Thymus (tissue), 11 donors: ENCODE measurements at regions not wholly inside any gene's neighbourhood (a gene's known extent, or its start where the extent isn't known, plus 50 kb on each side); places are given as distances from the start of the nearest gene placed in this dataset.

Source experiments
- DNase-seq, 9 donors: peaks; one replicate each; pipeline ENCODE4 v3.0.0-alpha.2; 2013; ENCODE audit warnings: low spot score in 9 of 9, low read depth in 6 of 9, missing footprints in 1 of 9
- H3K27ac ChIP-seq, 2 donors: one replicate each; pipeline ENCODE4 v1.5.1; 2013; ENCODE audit warnings: control low read depth in 1 of 2, low read depth in 1 of 2, low read length in 1 of 2, mild to moderate bottlenecking in 1 of 2, moderate library complexity in 1 of 2
- H3K27me3 ChIP-seq, 2 donors: one replicate each; pipeline ENCODE4 v1.5.1; 2013; ENCODE audit warnings: low read length in 1 of 2; ENCODE audit not compliant: control insufficient read depth in 2 of 2, insufficient read depth in 1 of 2
- H3K36me3 ChIP-seq, 2 donors: one replicate each; pipeline ENCODE4 v1.5.1; 2013; ENCODE audit warnings: low read length in 1 of 2, mild to moderate bottlenecking in 1 of 2, moderate library complexity in 1 of 2; ENCODE audit not compliant: control insufficient read depth in 2 of 2, insufficient read depth in 2 of 2
- H3K4me1 ChIP-seq, 2 donors: one replicate each; pipeline ENCODE4 v1.5.1; 2013; ENCODE audit warnings: low read length in 2 of 2; ENCODE audit not compliant: control insufficient read depth in 2 of 2, insufficient read depth in 2 of 2
- H3K4me3 ChIP-seq, 2 donors: one replicate each; pipeline ENCODE4 v1.5.1; 2013; ENCODE audit warnings: low read length in 2 of 2, control low read depth in 1 of 2, mild to moderate bottlenecking in 1 of 2
- H3K9me3 ChIP-seq, 2 donors: one replicate each; pipeline ENCODE4 v1.5.1; 2013; ENCODE audit warnings: low read length in 1 of 2, mild to moderate bottlenecking in 1 of 2; ENCODE audit not compliant: control insufficient read depth in 2 of 2, insufficient read depth in 1 of 2
- WGBS: extraction: QIAGEN DNeasy Blood & Tissue Kit; methylation state at CpG from one replicate; pipeline ENCODE4 v1.1.7; 2013; 5-methylcytosine and 5-hydroxymethylcytosine counted together
- donor health status: healthy.

DNA sequence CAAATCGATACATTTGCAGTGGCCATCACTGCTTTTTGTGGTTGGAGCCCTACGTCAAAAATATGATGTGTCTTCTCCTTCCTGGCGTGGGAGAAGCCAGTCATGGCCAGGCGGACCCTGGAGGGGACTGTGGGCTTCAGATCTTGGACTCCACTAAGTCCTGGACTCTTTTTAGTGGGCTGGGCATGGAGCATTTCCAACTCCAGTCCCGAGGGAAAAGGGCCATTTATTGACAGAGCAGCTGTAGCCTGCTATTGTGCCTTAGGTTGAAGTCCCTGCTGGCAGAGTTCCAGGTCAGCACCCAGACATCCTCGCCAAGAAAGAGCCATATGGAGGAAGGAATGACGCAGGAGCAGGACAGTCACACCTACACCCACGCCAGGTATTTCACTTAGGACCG lies 179.2 kb upstream of the ZNF507 start:
- no peak for DNase-seq
- no peaks in the 10 kb centered on the region for H3K36me3 ChIP-seq
- no peak overlapping the region for H3K27ac ChIP-seq
- no peaks in the 10 kb centered on the region for H3K9me3 ChIP-seq
- 83% methylated on average over 9 of the region's 9 CpGs for WGBS
- no peaks in the 10 kb centered on the region for H3K4me1 ChIP-seq
- H3K4me3 ChIP-seq, result no peak overlapping the region
- H3K27me3 ChIP-seq, result no peaks in the 10 kb centered on the region

DNA sequence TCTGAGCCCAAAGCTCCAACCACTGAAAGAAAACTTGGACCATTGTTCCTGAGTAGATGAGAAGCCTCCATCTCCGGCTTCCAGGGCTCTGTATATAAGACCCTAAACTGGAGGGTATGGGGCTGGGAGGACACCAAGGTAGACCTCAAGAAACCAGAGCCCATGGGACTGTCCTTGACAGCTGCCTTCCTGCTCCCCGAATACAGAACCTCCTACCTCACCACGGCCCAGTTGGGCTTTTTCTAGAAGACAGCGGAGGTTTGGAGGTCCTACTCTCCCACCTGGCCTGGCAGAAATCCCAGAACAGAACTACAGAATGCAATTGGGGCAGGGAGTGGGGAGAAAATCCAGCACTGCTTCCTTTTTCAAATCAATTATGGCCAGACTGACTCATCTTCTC lies 177.3 kb upstream of the ZNF507 start:
- H3K36me3 ChIP-seq, result no peaks in the 10 kb centered on the region
- DNase-seq, result no peak
- H3K27ac ChIP-seq, result no peak overlapping the region
- H3K27me3 ChIP-seq, result no peaks in the 10 kb centered on the region
- 85% methylated on average over 4 of the region's 4 CpGs for WGBS
- H3K9me3 ChIP-seq, result no peaks in the 10 kb centered on the region
- H3K4me1 ChIP-seq, result no peaks in the 10 kb centered on the region
- no peak overlapping the region for H3K4me3 ChIP-seq

DNA sequence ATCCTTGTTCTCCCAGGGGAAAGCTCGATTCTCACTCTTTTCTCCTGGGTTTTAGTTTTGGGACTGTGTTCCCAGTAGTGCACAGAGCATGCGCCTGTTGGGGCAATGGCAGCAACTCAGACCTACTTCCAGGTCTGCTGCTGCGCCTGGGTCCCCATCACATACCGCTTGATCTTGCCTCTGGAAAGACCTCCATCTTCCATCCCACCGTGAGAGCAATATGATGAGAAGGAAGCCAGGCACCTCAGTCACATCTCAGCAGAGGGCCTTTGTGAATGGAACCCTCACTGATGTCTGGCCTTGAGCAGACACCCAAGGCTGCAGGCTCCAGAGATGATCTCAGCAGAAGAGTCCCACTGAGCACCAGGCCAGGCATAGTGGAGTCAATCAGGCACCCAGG lies 176.8 kb upstream of the ZNF507 start:
- Histone ChIP-seq H3K9me3 (no peaks in the 10 kb centered on the region), H3K27me3 (no peaks in the 10 kb centered on the region), H3K4me1 (no peaks in the 10 kb centered on the region), H3K36me3 (no peaks in the 10 kb centered on the region), H3K4me3 (no peak overlapping the region), H3K27ac (no peak overlapping the region)
- 86% methylated on average over 5 of the region's 5 CpGs for WGBS
- no peak for DNase-seq

DNA sequence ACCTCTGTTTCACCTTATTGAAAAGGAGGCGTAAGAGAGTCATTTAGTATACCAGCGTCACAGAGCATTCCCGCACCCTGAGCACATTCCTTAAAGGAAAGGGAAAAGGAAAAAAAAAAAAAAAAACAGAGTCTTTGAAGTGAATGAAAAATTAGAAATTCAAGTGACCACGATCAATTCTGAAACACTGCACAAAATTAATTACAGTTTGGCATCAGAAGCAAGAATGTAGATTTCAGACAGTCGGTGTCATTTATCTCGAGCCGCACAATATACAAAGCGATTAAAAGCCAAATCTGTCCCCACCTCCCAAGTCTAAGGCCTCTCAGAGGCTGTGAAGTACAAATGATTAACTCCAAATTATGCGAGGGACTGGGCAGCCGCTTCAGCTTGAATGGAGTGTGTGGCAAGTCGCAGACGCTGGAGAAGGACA lies 173.7 kb upstream of the ZNF507 start:
- DNase-seq, result no peak

DNA sequence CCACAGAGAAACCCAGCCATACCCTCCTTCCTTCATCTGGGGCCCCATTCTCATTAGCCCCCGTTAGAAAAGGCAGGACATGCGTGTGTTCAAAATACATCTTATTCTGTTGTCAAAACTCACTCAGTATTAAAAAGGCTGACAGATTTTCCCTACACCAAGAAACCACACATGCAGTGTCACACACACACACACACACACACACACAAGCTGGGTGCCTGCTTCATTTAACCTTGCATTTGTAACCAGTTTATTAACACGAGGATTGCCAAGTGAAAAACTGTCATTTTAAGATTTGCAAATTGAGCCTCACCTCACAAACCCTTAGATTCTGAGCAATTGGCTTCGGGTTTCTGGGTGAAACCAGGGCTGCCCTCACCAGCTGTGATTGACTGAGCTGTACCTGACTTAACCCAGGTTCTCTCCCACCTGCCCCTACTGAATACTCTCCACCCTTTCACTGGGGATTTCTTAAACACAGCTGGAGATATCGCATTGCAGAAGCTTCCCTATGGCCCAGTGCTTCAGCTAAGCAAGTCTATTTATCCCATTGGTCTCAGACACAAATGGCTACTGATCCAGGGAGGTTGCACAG lies 172.7 kb upstream of the ZNF507 start:
- 75% methylated on average over 5 of the region's 5 CpGs for WGBS
- Histone ChIP-seq H3K9me3 (no peaks in the 10 kb centered on the region), H3K4me1 (no peaks in the 10 kb centered on the region), H3K27ac (no peak overlapping the region), H3K4me3 (no peak overlapping the region), H3K27me3 (no peaks in the 10 kb centered on the region), H3K36me3 (no peaks in the 10 kb centered on the region)
- no peak for DNase-seq

More for the DNA sequence above, 173.7 kb upstream of the ZNF507 start:
- Histone ChIP-seq H3K9me3 (no peaks in the 10 kb centered on the region), H3K36me3 (no peaks in the 10 kb centered on the region), H3K4me1 (no peaks in the 10 kb centered on the region), H3K4me3 (no peak overlapping the region), H3K27ac (no peak overlapping the region), H3K27me3 (no peaks in the 10 kb centered on the region)
- 88% methylated on average over 12 of the region's 12 CpGs for WGBS

- Histone ChIP-seq H3K9me3 (no peaks in the 10 kb centered on the region), H3K36me3 (no peaks in the 10 kb centered on the region), H3K4me1 (no peaks in the 10 kb centered on the region), H3K27me3 (no peaks in the 10 kb centered on the region), H3K27ac (no peak overlapping the region), H3K4me3 (no peak overlapping the region)
- 97% methylated on average over 3 of the region's 3 CpGs for WGBS
- DNase-seq, result no peak
Observed at GRCh38 chr19:32173836-32174235, 171.6 kb upstream of the ZNF507 start.

DNA sequence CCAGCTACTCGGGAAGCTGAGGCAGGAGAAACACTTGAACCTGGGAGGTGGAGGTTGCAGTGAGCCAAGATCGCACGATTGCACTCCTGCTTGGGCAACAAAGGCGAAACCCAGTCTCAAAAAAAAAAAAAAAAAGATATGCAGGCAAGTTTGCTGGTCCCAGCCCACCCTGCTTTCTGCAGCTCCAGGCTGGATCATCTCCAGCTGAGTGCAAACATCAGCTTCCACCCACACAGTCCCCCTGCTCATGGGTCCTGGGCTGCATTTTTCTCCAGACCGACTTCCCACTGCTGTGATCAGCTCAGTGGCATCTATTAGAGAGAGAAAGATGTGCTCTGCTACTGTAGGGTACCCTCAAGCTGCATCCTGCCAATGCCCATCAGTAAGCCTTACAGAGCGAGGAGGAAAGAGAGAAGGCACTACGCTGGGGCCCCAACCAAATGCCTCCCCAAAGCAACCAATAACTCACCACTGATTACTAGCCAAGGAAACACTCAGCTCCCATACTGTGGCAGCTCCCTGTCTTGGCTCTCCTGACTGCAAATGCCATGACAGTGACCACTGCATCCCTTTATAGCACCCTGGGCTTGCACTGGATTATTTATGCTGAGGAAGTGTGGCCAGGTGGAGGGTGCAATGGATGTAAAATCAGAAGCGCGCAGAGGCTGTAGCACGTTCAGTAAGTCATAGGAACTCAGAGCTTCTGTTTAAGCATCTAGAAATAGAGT lies 170.9 kb upstream of the ZNF507 start:
- 94% methylated on average over 10 of the region's 10 CpGs for WGBS
- no peaks in the 10 kb centered on the region for H3K9me3 ChIP-seq
- no peak for DNase-seq
- no peaks in the 10 kb centered on the region for H3K36me3 ChIP-seq
- H3K4me3 ChIP-seq, result no peak overlapping the region
- no peak overlapping the region for H3K27ac ChIP-seq
- no peaks in the 10 kb centered on the region for H3K27me3 ChIP-seq
- H3K4me1 ChIP-seq, result no peaks in the 10 kb centered on the region

DNA sequence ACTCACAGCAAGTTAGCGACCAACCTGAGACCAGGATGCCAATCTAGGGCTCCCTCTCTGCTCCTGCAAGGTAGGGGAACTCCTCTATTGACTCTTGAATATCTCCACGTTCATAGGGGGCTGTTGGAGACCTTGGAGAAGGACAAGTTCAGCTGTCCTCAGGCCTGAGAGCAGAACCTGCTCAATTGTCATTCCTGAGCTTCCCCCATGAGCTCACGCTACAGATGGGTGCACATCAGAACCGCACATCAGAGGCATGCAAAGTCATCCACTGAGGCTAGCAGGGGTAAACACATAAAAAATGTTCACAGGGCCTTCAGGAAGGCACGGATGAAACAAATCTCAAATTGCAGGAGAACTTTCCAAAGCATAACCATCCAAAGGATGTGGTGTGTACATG lies 168.8 kb upstream of the ZNF507 start:
- Histone ChIP-seq H3K27me3 (no peaks in the 10 kb centered on the region), H3K4me3 (no peak overlapping the region), H3K9me3 (no peaks in the 10 kb centered on the region), H3K27ac (no peak overlapping the region), H3K36me3 (no peaks in the 10 kb centered on the region), H3K4me1 (no peaks in the 10 kb centered on the region)
- 87% methylated on average over 5 of the region's 5 CpGs for WGBS
- no peak for DNase-seq

- no peak overlapping the region for H3K4me3 ChIP-seq
- no peaks in the 10 kb centered on the region for H3K36me3 ChIP-seq
- no peak overlapping the region for H3K27ac ChIP-seq
- no peak for DNase-seq
- H3K9me3 ChIP-seq, result no peaks in the 10 kb centered on the region
- H3K27me3 ChIP-seq, result no peaks in the 10 kb centered on the region
- no peaks in the 10 kb centered on the region for H3K4me1 ChIP-seq
Observed at GRCh38 chr19:32177686-32178085, 167.7 kb upstream of the ZNF507 start.
